Cardiac muscle cell (in vitro differentiated cells and primary cell): ENCODE measurements at regions not wholly inside any gene's neighbourhood (a gene's known extent, or its start where the extent isn't known, plus 50 kb on each side); places are given as distances from the start of the nearest gene placed in this dataset.

Source experiments
- DNase-seq, 2 donors: peaks; one replicate each; pipeline versions ENCODE4 v3.0.0 to v3.0.0-alpha.2; 2010 to 2017; ENCODE audit warnings: low read depth in 1 of 2, low spot score in 1 of 2
- H3K27ac ChIP-seq: fragments of 200-600 bp; sonication (generic); 2 replicates; pipeline ENCODE4 v1.5.1; 2016
- H3K27me3 ChIP-seq: fragments of 200-600 bp; sonication (generic); 2 replicates; pipeline ENCODE4 v1.6.0; 2016; ENCODE audit warnings: control low read depth
- H3K36me3 ChIP-seq: fragments of 200-600 bp; sonication (generic); 2 replicates; pipeline ENCODE4 v1.5.1; 2016; ENCODE audit warnings: control low read depth
- H3K4me1 ChIP-seq: fragments of 200-600 bp; sonication (generic); 2 replicates; pipeline ENCODE4 v1.8.1; 2017; ENCODE audit warnings: low read depth, mild to moderate bottlenecking, mixed run types
- H3K4me3 ChIP-seq: fragments of 200-600 bp; sonication (generic); 2 replicates; pipeline ENCODE4 v1.5.1; 2016; ENCODE audit warnings: mild to moderate bottlenecking
- H3K9me3 ChIP-seq: fragments of 200-600 bp; sonication (generic); 2 replicates; pipeline ENCODE4 v1.5.1; 2017; ENCODE audit warnings: low read depth, mild to moderate bottlenecking, control low read depth
- CTCF ChIP-seq: IDR thresholded peaks from 2 replicates; pipeline ENCODE4 v1.5.1; 2012; ENCODE audit warnings: low read depth, mild to moderate bottlenecking, low read length

DNA sequence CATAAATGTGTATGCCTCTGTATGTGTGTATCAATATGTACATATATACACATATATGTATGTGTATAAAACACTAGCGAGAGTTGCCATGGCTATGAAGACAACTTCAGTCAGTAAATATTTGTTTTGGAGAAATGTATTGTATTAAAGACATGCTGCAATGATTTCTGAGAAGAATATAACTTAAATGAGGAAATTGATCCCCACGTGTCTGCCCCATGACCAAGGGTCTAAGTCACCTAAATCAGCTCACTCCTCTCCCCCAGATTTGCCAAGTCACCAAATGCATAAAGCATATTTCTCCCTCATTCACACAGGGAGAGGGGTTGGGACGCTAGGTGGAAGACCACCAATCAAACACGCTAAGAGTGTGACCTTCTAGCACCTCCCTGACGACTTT is 58.3 kb upstream of the LYST start:
- DNase-seq: no peak

GRCh38 chr1:235923466-235924021 is 56.8 kb upstream of the LYST start:
- Histone ChIP-seq H3K36me3 (no peaks in the 10 kb centered on the region), H3K27me3 (no peaks in the 10 kb centered on the region), H3K4me1 (peaks cover 38% of the 10 kb centered on the region), H3K4me3 (no peak overlapping the region), H3K27ac (peak overlapping the region; percentile 29), H3K9me3 (no peaks in the 10 kb centered on the region)
- no peak for TF ChIP-seq CTCF
- peak; percentile 53 to 76 for DNase-seq

More for the DNA sequence above, 58.3 kb upstream of the LYST start:
- H3K36me3 ChIP-seq: no peaks in the 10 kb centered on the region
- no peaks in the 10 kb centered on the region for H3K9me3 ChIP-seq
- H3K4me3 ChIP-seq: no peak overlapping the region
- TF ChIP-seq CTCF: no peak
- H3K27me3 ChIP-seq: no peaks in the 10 kb centered on the region
- peaks cover 38% of the 10 kb centered on the region for H3K4me1 ChIP-seq
- no peak overlapping the region for H3K27ac ChIP-seq

- Histone ChIP-seq H3K27ac (no peak overlapping the region), H3K4me1 (peaks cover 38% of the 10 kb centered on the region), H3K27me3 (no peaks in the 10 kb centered on the region), H3K4me3 (no peak overlapping the region), H3K36me3 (no peaks in the 10 kb centered on the region), H3K9me3 (no peaks in the 10 kb centered on the region)
- peak in 1 of 2 donors; percentile 39 for DNase-seq
- no peak for TF ChIP-seq CTCF
Measured at GRCh38 chr1:235920596-235921375, 54.1 kb upstream of the LYST start.

DNA sequence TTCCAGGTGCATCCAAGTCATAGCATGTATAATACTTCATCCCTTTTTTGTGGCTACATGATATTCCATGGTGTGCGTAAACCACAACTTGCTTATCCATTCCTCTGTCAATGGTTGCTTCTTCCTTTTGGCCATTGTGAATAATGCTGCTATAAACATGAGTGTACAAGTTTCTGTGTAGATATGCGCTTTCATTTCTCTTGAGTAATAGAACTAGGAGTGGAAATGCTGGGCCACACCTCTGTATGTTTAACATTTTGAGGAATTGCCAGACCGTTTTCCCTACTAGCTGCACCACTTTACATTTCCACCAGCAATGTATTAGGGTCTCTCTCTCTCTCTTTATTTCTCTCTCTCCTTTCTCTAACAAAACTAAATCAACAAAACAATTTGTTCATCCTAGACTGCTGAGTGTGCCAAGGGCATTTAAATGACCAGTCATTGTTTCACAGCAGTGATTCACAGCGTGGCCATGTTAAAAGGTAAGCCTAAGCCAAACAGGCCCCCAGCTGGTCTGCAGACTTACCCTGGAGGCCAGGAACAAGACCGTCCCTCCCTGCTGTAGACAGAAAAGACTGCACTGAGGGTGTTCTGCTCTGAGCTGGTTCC is 53.2 kb upstream of the LYST start:
- Histone ChIP-seq H3K36me3 (no peaks in the 10 kb centered on the region), H3K4me1 (peaks cover 38% of the 10 kb centered on the region), H3K4me3 (no peak overlapping the region), H3K27me3 (no peaks in the 10 kb centered on the region), H3K27ac (no peak overlapping the region), H3K9me3 (no peaks in the 10 kb centered on the region)
- DNase-seq: peak in 1 of 2 donors; percentile 62
- TF ChIP-seq CTCF: peak; percentile 4

DNA sequence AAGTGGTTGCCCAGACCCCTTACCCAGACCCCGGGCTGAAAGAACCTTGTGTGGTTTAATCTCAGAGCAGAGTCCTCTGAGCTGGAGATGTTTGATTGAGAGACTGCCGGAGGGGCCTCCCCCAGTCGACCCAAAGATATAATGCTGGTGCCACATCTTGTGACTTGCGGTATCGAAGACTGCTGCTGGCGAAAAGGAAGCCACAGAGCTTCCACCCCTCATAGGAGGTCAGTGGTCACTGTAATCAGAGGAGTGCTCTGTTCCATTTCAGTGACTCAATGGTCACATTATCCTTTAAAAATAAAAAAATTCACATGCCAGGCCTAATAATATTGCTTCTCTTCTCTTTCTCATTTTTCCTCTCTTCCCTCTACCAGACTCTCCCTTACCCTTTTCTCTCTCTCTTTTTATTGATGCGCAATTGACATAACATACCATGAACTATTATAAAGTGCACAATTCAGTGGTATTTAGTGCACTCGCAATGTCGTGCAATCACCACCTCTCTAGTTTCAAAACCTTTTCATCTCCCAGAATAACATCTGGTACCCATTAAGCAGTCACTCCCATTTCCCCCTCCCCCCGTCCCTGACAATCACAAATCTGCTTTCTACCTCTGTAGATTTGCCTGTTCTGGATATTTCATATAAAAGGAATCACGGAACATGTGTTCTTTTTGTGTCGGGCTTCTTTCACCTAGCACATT is 52.6 kb upstream of the LYST start:
- no peaks in the 10 kb centered on the region for H3K36me3 ChIP-seq
- DNase-seq: no peak
- H3K9me3 ChIP-seq: no peaks in the 10 kb centered on the region
- H3K27me3 ChIP-seq: no peaks in the 10 kb centered on the region
- no peak overlapping the region for H3K27ac ChIP-seq
- TF ChIP-seq CTCF: no peak
- peaks cover 34% of the 10 kb centered on the region for H3K4me1 ChIP-seq
- H3K4me3 ChIP-seq: no peak overlapping the region
